Right lobe of liver (tissue), 6 donors: ENCODE measurements at regions not wholly inside any gene's neighbourhood (a gene's known extent, or its start where the extent isn't known, plus 50 kb on each side); places are given as distances from the start of the nearest gene placed in this dataset.

ENCODE experiments used
- ATAC-seq, 4 donors: fragments of 200-7000 bp; cut with Tn5 transposase; one replicate each; pipeline ENCODE4 v1.9.1; 2020; ENCODE audit warnings: mild to moderate bottlenecking in 4 of 4, moderate library complexity in 4 of 4
- DNase-seq, 3 donors: peaks; one replicate each; pipeline ENCODE4 v3.0.0-alpha.2; 2020
- H3K27ac ChIP-seq, 3 donors: fragments of 200-600 bp; one replicate each; pipeline ENCODE4 v1.8.0; 2022
- H3K27me3 ChIP-seq, 2 donors: fragments of 200-600 bp; one replicate each; pipeline ENCODE4 v1.8.0; 2022
- H3K36me3 ChIP-seq, 4 donors: fragments of 200-600 bp; sonication (generic) in 1 of 4; one replicate each; pipeline versions ENCODE4 v1.5.1 to v1.8.0; 2017 to 2022; ENCODE audit warnings: control low read depth in 1 of 4
- H3K4me1 ChIP-seq, 4 donors: fragments of 200-600 bp; sonication (generic) in 1 of 4; one replicate each; pipeline versions ENCODE4 v1.5.1 to v1.8.0; 2017 to 2022; ENCODE audit warnings: control low read depth in 1 of 4
- H3K4me3 ChIP-seq, 3 donors: fragments of 200-600 bp; one replicate each; pipeline ENCODE4 v1.8.0; 2022
- H3K9me3 ChIP-seq, 4 donors: fragments of 200-600 bp; sonication (generic) in 1 of 4; one replicate each; pipeline versions ENCODE4 v1.5.1 to v1.8.0; 2017 to 2022; ENCODE audit warnings: control low read depth in 1 of 4
- POLR2A ChIP-seq: fragments of 450-650 bp; IDR thresholded peaks from one replicate; pipeline ENCODE4 v1.6.1; 2017; ENCODE audit warnings: antibody characterized with exemption, mild to moderate bottlenecking
- WGBS: methylation state at CpG from one replicate; pipeline ENCODE4 v1.1.6; 2018; ENCODE audit warnings: low coverage, low lambda C conversion rate; ENCODE audit not compliant: insufficient coverage; ENCODE audit errors: missing lambda C conversion rate; 5-methylcytosine and 5-hydroxymethylcytosine counted together
- intact Hi-C, 2 donors: fragments of 100-400 bp; cut with DNase I; formaldehyde crosslinking; loops; one replicate each; pipeline versions ENCODE4 v1.11.2 to v1.14.1; 2022
- TF ChIP-seq, protein P1 (sequence below), 4 donors: fragments of 200-600 bp in 3 of 4; fragments of 450-650 bp in 1 of 4; IDR thresholded peaks; one replicate each; pipeline versions ENCODE4 v1.5.1 to v1.8.0; 2016 to 2022; ENCODE audit warnings: antibody characterized with exemption in 4 of 4, mild to moderate bottlenecking in 2 of 4
- donor health status: DM: no; HTN: yes; CAD: no.
- donor health status: DM: no; HTN: no; CAD: no.
- donor health status: DM: no; HTN: no; CAD: no.
- donor health status: DM: no; HTN: yes; CAD: no.
- donor health status: DM: no; HTN: yes; CAD: no.

DNA sequence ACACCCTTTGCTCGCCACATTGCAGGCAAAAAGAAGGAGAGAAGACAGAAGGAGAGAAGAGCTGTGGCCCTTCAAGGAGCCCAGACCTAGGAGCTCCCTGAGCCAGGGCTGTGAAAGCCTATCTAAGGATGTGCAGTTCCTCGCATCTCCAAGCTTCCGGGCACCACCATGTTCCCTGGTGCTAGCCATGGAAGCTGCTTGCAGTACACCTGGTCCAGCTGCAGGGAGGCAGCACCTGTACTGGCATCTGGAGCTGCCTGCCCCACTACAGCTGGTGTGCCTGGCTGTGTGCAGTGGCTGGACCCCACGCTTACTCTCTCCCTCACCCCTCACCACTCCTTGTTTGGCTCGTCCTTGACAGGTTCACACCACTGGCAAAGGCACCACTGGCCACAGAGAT, 1111.8 kb upstream of the POT1 start:
- DNase-seq, result no peak
- Histone ChIP-seq H3K9me3 (no peaks in the 10 kb centered on the region), H3K27me3 (no peaks in the 10 kb centered on the region), H3K27ac (no peak overlapping the region), H3K4me1 (no peaks in the 10 kb centered on the region), H3K36me3 (no peaks in the 10 kb centered on the region), H3K4me3 (no peak overlapping the region)
- no peak for ATAC-seq
- intact Hi-C loops, result no loop called here
- 31% methylated on average over 1 of the region's 5 CpGs for WGBS
- TF ChIP-seq, protein P1, sequence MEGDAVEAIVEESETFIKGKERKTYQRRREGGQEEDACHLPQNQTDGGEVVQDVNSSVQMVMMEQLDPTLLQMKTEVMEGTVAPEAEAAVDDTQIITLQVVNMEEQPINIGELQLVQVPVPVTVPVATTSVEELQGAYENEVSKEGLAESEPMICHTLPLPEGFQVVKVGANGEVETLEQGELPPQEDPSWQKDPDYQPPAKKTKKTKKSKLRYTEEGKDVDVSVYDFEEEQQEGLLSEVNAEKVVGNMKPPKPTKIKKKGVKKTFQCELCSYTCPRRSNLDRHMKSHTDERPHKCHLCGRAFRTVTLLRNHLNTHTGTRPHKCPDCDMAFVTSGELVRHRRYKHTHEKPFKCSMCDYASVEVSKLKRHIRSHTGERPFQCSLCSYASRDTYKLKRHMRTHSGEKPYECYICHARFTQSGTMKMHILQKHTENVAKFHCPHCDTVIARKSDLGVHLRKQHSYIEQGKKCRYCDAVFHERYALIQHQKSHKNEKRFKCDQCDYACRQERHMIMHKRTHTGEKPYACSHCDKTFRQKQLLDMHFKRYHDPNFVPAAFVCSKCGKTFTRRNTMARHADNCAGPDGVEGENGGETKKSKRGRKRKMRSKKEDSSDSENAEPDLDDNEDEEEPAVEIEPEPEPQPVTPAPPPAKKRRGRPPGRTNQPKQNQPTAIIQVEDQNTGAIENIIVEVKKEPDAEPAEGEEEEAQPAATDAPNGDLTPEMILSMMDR (IDR thresholded peaks at IDR 0.05), result no peak
- TF ChIP-seq POLR2A, result no peak

DNA sequence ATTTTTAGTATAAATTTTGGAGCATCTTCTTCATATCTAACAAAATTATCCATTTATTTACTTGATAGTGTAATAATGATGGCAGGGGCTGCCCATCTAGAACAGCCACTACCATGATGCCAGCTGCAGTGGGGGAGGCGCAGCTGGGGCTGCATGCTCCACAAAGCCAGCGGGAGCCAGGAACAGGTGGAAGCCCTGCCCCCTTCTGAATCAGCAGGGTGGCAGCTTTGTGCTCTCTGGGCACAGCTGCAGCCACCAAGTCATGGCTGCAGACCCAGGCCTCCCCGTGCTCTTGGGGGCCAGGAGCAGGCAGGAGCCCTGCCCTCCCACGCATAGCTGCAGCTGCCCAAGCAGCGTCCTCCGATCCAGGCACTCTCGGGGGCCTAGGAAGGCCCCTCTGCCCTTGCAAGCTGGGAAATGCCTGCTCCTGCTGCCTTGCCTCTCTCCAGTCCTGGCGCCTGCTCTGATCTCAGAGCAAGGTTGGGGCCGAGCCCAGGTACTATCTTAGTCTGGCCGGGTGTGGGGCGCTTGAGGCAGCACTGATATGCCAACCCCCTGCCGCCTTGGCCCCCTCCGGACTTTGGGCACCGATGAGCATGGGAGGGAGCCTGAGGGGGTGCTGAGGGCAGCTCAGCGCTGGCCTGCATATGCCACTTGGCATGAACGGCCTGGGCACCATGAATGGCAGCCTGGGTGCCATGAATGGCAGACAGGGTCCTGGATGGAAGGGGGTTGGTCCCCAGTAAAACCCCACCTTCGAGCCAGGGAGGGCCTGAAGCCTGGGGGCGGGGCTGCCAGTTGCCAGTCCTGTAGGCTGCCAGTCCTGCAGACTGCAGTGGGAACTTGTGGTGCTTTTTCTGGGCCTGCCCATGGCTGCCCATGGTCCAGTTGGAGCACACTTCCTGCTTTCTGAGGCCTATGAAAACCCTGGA, 1110.8 kb upstream of the POT1 start:
- ATAC-seq, result peak in 1 of 4 donors; percentile 26
- no peaks in the 10 kb centered on the region for H3K27me3 ChIP-seq
- WGBS, result no CpG with 5 or more reads among the region's 18 CpGs
- TF ChIP-seq, protein P1 (IDR thresholded peaks at IDR 0.05), result no peak
- no peak for TF ChIP-seq POLR2A
- DNase-seq, result peak in 2 of 3 donors; percentile 17 to 46
- H3K36me3 ChIP-seq, result no peaks in the 10 kb centered on the region
- H3K4me1 ChIP-seq, result no peaks in the 10 kb centered on the region
- no peak overlapping the region for H3K4me3 ChIP-seq
- H3K27ac ChIP-seq, result no peak overlapping the region
- intact Hi-C loops, result no loop called here
- H3K9me3 ChIP-seq, result no peaks in the 10 kb centered on the region

DNA sequence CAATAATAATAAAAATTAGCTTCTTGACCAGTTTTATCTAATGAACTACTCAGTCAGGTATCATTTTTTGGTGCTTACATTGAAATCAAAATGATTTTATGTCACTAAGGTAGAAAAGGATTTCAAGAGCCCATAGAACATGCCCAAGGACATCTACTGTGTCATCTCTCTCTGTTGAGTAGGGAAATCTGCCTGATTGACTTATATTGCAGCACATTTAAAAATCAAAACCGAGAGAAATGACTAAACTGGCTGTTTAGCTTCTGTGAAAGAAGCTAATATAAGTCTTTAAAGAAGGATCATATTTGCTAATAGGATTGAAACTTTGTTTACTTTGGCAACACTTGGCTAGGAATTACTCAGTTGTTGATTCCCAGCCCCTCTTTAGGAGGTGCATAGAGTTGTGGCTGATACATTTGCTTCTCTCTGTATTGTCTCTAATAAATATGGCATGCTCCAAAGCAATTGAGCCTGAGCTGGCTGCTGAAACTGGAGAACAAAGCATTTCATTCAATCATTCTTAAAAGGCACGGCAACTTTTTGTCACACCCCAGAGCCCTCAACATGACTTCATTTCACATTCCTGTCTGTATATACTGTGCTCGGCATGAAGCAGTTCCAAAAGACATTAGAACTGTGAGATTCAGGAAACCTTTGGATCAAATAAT, 1096.9 kb upstream of the POT1 start:
- DNase-seq (no peak), ATAC-seq (no peak)
- intact Hi-C loops, result no loop called here
- no peaks in the 10 kb centered on the region for H3K9me3 ChIP-seq
- H3K4me3 ChIP-seq, result no peak overlapping the region
- 25% methylated on average over 3 of the region's 3 CpGs for WGBS
- no peak for TF ChIP-seq POLR2A
- TF ChIP-seq, protein P1 (IDR thresholded peaks at IDR 0.05), result no peak
- H3K36me3 ChIP-seq, result no peaks in the 10 kb centered on the region
- H3K27me3 ChIP-seq, result no peaks in the 10 kb centered on the region
- H3K4me1 ChIP-seq, result no peaks in the 10 kb centered on the region
- no peak overlapping the region for H3K27ac ChIP-seq

DNA sequence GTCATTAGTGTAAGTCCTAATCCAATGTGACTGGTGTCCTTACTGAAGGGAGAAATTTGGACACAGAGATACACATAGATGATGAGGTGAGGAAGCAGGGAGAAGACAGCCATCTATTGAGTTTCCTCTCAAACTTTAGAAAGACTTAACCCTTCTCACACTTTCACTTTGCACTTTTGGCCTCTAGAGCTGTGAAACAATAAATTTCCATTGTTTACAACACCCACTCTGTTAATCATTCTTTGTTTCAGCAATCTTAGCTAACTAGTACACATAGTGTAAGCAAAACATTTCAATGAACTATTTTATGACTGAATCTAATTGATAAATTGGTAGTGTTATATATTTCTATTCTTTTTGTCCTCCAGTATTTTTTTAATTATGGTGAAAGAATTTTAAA, 1092.8 kb upstream of the POT1 start:
- TF ChIP-seq, protein P1 (IDR thresholded peaks at IDR 0.05), result no peak
- no peak for TF ChIP-seq POLR2A
- Histone ChIP-seq H3K27me3 (no peaks in the 10 kb centered on the region), H3K36me3 (no peaks in the 10 kb centered on the region), H3K4me3 (no peak overlapping the region), H3K9me3 (no peaks in the 10 kb centered on the region), H3K4me1 (no peaks in the 10 kb centered on the region), H3K27ac (no peak overlapping the region)
- no peak for ATAC-seq
- no peak for DNase-seq
- intact Hi-C loops, result no loop called here
